K562 (cell line): ENCODE measurements at regions not wholly inside any gene's neighbourhood (a gene's known extent, or its start where the extent isn't known, plus 50 kb on each side); places are given as distances from the start of the nearest gene placed in this dataset.

Experiments
- EHMT2 ChIP-seq: fragments of 450-650 bp; IDR thresholded peaks from 2 replicates; pipeline ENCODE4 v1.6.1; 2018; ENCODE audit warnings: antibody characterized with exemption
- MAZ ChIP-seq, 2 experiments: fragments of 450-650 bp in 1 of 2; sonication (generic) in 1 of 2; formaldehyde crosslinking; IDR thresholded peaks in 1 of 2; conservative IDR thresholded peaks in 1 of 2; 2 replicates each; pipeline versions ENCODE4 v1.4.0 to v1.5.0; 2020; ENCODE audit warnings: mild to moderate bottlenecking in 1 of 2, missing genetic modification reagents in 1 of 2
- TRIM24 ChIP-seq, 2 experiments: fragments of 450-650 bp; IDR thresholded peaks; 2 replicates each; pipeline ENCODE4 v1.6.1; 2016

DNA sequence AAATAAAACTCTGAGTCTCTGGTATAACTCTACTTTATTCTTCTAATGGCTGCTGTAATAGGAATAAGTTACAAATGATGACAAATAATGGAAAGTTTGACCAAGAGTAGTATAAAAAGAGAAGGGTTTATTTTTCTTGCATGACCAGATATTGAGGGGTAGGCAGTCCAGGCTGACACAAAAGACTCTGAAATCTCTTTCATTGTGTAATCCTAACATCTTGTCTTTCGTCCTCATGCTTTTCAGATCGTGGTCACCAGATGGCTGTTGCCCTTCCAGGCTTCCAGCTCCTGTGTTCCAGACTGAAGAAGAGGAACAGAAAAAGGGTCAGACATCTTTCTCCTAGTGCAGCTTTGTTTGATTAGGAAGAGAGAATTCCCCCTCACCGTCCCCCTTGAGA lies 176.9 kb upstream of the GK2 start:
- TF ChIP-seq EHMT2 (no peak), TRIM24 (IDR thresholded peaks at IDR 0.05) (no peak), MAZ (CRISPR knock-in tag; conservative IDR thresholded peaks at IDR 0.05 in 1 of 2, IDR thresholded peaks at IDR 0.05 in 1 of 2) (no peak)
